WTC11 (cell line): ENCODE measurements at regions not wholly inside any gene's neighbourhood (a gene's known extent, or its start where the extent isn't known, plus 50 kb on each side); places are given as distances from the start of the nearest gene placed in this dataset.

Experiments
- ATAC-seq: fragments of 200-7000 bp; cut with Tn5 transposase; 2 replicates; pipeline ENCODE4 v1.10.0; 2021; ENCODE audit warnings: mild to moderate bottlenecking, moderate library complexity
- CTCF ChIA-PET: fragments of 300-600 bp; sonication (Branson Sonifier 250); formaldehyde crosslinking; loops from one replicate; lab custom pipeline; 2021; ENCODE audit warnings: antibody characterized with exemption; lab: Charles Lee
- POLR2A ChIA-PET: fragments of 350-600 bp; sonication (Branson Sonifier 250); formaldehyde crosslinking; loops from one replicate; lab custom pipeline; 2021; ENCODE audit warnings: antibody characterized with exemption; lab: Charles Lee
- DNase-seq: peaks from one replicate; pipeline ENCODE4 v3.0.0; 2021; ENCODE audit warnings: low spot score
- H3K27ac Mint-ChIP-seq: 2 replicates; pipeline ENCODE4 v1.8.0; 2021; ENCODE audit warnings: mixed read lengths
- H3K27me3 Mint-ChIP-seq: 2 replicates; pipeline ENCODE4 v1.8.0; 2021; ENCODE audit warnings: low read depth, mild to moderate bottlenecking, moderate library complexity, mixed read lengths
- H3K36me3 Mint-ChIP-seq: 2 replicates; pipeline ENCODE4 v1.8.0; 2021; ENCODE audit warnings: mixed read lengths
- H3K4me1 Mint-ChIP-seq: 2 replicates; pipeline ENCODE4 v1.8.0; 2022; ENCODE audit warnings: mixed read lengths
- H3K4me3 Mint-ChIP-seq: 2 replicates; pipeline ENCODE4 v1.8.0; 2021; ENCODE audit warnings: mild to moderate bottlenecking, moderate library complexity, mixed read lengths
- H3K9me3 Mint-ChIP-seq: 2 replicates; pipeline ENCODE4 v1.8.0; 2021; ENCODE audit warnings: mixed read lengths
- EMX1 ChIP-seq: fragments of 250-450 bp; sonication (Bioruptor Pico); IDR thresholded peaks from 2 replicates; pipeline ENCODE4 v1.8.0; 2021; ENCODE audit warnings: mild to moderate bottlenecking
- FOXK1 ChIP-seq: sonication (generic); formaldehyde crosslinking; IDR thresholded peaks from 2 replicates; pipeline ENCODE4 v1.8.0; 2022; ENCODE audit warnings: mild to moderate bottlenecking, moderate library complexity, missing genetic modification reagents
- GABPB1 ChIP-seq: sonication (generic); formaldehyde crosslinking; IDR thresholded peaks from 2 replicates; pipeline ENCODE4 v1.8.1; 2023; ENCODE audit warnings: mild to moderate bottlenecking, missing genetic modification reagents
- HMGA2 ChIP-seq: fragments of 250-450 bp; sonication (Bioruptor Pico); IDR thresholded peaks from 2 replicates; pipeline ENCODE4 v1.4.0; 2021; ENCODE audit warnings: mild to moderate bottlenecking, moderate library complexity
- JAZF1 ChIP-seq: fragments of 250-450 bp; sonication (Bioruptor Pico); IDR thresholded peaks from 2 replicates; pipeline ENCODE4 v1.9.0; 2021; ENCODE audit warnings: moderate library complexity, mild to moderate bottlenecking, inconsistent platforms
- MYBL2 ChIP-seq: sonication (generic); formaldehyde crosslinking; IDR thresholded peaks from 2 replicates; pipeline ENCODE4 v1.8.1; 2023; ENCODE audit warnings: mild to moderate bottlenecking, moderate library complexity, missing genetic modification reagents
- TCF7 ChIP-seq: sonication (generic); formaldehyde crosslinking; IDR thresholded peaks from 2 replicates; pipeline ENCODE4 v1.8.0; 2022; ENCODE audit warnings: mild to moderate bottlenecking, low read depth, missing genetic modification reagents, moderate library complexity
- TEAD4 ChIP-seq: sonication (generic); formaldehyde crosslinking; IDR thresholded peaks from 2 replicates; pipeline ENCODE4 v1.8.0; 2022; ENCODE audit warnings: mild to moderate bottlenecking, missing genetic modification reagents
- ZBTB21 ChIP-seq: sonication (generic); formaldehyde crosslinking; IDR thresholded peaks from 2 replicates; pipeline ENCODE4 v1.8.1; 2023; ENCODE audit warnings: mild to moderate bottlenecking, missing genetic modification reagents, borderline replicate concordance
- ZNF138 ChIP-seq: sonication (generic); formaldehyde crosslinking; conservative IDR thresholded peaks from 2 replicates; pipeline ENCODE4 v1.8.1; 2022; ENCODE audit warnings: mild to moderate bottlenecking, moderate library complexity, missing genetic modification reagents
- ZNF416 ChIP-seq: fragments of 250-450 bp; sonication (Bioruptor Pico); IDR thresholded peaks from 2 replicates; pipeline ENCODE4 v1.9.0; 2021; ENCODE audit warnings: mild to moderate bottlenecking, inconsistent platforms
- TF ChIP-seq, protein P1 (sequence below): sonication (generic); formaldehyde crosslinking; IDR thresholded peaks from 2 replicates; pipeline ENCODE4 v1.8.1; 2023; ENCODE audit warnings: mild to moderate bottlenecking, missing genetic modification reagents, borderline replicate concordance
- TF ChIP-seq, protein P2 (sequence below): sonication (generic); formaldehyde crosslinking; IDR thresholded peaks from 2 replicates; pipeline ENCODE4 v1.8.0; 2022; ENCODE audit warnings: missing genetic modification reagents
- TF ChIP-seq, protein P3 (sequence below): fragments of 200-600 bp; IDR thresholded peaks from 2 replicates; pipeline ENCODE4 v1.8.0; 2022; ENCODE audit warnings: antibody characterized with exemption
- TF ChIP-seq, protein P4 (sequence below): fragments of 250-450 bp; sonication (Bioruptor Pico); IDR thresholded peaks from 2 replicates; pipeline ENCODE4 v1.9.0; 2021; ENCODE audit warnings: mild to moderate bottlenecking, borderline replicate concordance
- TF ChIP-seq, protein P5 (sequence below): fragments of 250-450 bp; sonication (Bioruptor Pico); IDR thresholded peaks from 2 replicates; pipeline ENCODE4 v1.9.0; 2021; ENCODE audit warnings: mild to moderate bottlenecking
- TF ChIP-seq, protein P6 (sequence below): sonication (generic); formaldehyde crosslinking; IDR thresholded peaks from 2 replicates; pipeline ENCODE4 v1.8.1; 2023; ENCODE audit warnings: mild to moderate bottlenecking, missing genetic modification reagents
- TF ChIP-seq, protein P7 (sequence below): sonication (generic); formaldehyde crosslinking; IDR thresholded peaks from 2 replicates; pipeline ENCODE4 v1.8.1; 2022; ENCODE audit warnings: mild to moderate bottlenecking, moderate library complexity, missing genetic modification reagents

DNA sequence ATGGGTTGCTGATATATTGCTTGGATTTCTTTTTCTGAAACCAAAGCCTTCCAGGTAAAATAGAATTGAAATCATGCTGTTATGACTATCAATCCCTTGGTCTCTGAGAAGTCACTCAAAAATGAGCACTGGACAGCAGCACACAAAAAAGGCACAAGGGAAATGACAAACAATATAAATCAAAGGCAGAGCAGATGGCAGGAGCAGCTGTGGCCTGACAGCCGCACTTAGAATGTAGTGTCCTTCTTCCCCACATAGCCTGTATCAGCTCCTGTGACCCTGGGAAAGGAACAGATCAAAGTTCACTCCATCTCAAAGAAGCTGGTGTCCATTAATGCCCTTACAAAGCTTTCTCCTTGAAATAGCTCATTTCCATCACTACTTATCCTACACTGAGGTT lies 326.7 kb downstream of the SUCLG1 start:
- Mint-ChIP-seq H3K4me1 (no peaks in the 10 kb centered on the region), H3K36me3 (peaks cover 8% of the 10 kb centered on the region), H3K27me3 (no peaks in the 10 kb centered on the region), H3K9me3 (peaks cover 12% of the 10 kb centered on the region), H3K4me3 (no peak overlapping the region), H3K27ac (no peak overlapping the region)
- CTCF ChIA-PET: interaction anchor here (1.4 kb wide), 1 partner anchor 183 kb away, joined by 4 read pairs; no protein-coding TSS in a partner anchor
- TF ChIP-seq HMGA2 (CRISPR knock-in tag) (no peak), TCF7 (CRISPR knock-in tag) (no peak), JAZF1 (CRISPR knock-in tag) (no peak), EMX1 (CRISPR knock-in tag) (no peak), ZBTB21 (no peak), TEAD4 (no peak), MYBL2 (CRISPR knock-in tag) (no peak), ZNF138 (CRISPR knock-in tag) (no peak), GABPB1 (no peak), ZNF416 (CRISPR knock-in tag) (no peak), FOXK1 (CRISPR knock-in tag) (no peak)
- TF ChIP-seq, protein P1, sequence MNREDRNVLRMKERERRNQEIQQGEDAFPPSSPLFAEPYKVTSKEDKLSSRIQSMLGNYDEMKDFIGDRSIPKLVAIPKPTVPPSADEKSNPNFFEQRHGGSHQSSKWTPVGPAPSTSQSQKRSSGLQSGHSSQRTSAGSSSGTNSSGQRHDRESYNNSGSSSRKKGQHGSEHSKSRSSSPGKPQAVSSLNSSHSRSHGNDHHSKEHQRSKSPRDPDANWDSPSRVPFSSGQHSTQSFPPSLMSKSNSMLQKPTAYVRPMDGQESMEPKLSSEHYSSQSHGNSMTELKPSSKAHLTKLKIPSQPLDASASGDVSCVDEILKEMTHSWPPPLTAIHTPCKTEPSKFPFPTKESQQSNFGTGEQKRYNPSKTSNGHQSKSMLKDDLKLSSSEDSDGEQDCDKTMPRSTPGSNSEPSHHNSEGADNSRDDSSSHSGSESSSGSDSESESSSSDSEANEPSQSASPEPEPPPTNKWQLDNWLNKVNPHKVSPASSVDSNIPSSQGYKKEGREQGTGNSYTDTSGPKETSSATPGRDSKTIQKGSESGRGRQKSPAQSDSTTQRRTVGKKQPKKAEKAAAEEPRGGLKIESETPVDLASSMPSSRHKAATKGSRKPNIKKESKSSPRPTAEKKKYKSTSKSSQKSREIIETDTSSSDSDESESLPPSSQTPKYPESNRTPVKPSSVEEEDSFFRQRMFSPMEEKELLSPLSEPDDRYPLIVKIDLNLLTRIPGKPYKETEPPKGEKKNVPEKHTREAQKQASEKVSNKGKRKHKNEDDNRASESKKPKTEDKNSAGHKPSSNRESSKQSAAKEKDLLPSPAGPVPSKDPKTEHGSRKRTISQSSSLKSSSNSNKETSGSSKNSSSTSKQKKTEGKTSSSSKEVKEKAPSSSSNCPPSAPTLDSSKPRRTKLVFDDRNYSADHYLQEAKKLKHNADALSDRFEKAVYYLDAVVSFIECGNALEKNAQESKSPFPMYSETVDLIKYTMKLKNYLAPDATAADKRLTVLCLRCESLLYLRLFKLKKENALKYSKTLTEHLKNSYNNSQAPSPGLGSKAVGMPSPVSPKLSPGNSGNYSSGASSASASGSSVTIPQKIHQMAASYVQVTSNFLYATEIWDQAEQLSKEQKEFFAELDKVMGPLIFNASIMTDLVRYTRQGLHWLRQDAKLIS: no peak
- TF ChIP-seq, protein P2, sequence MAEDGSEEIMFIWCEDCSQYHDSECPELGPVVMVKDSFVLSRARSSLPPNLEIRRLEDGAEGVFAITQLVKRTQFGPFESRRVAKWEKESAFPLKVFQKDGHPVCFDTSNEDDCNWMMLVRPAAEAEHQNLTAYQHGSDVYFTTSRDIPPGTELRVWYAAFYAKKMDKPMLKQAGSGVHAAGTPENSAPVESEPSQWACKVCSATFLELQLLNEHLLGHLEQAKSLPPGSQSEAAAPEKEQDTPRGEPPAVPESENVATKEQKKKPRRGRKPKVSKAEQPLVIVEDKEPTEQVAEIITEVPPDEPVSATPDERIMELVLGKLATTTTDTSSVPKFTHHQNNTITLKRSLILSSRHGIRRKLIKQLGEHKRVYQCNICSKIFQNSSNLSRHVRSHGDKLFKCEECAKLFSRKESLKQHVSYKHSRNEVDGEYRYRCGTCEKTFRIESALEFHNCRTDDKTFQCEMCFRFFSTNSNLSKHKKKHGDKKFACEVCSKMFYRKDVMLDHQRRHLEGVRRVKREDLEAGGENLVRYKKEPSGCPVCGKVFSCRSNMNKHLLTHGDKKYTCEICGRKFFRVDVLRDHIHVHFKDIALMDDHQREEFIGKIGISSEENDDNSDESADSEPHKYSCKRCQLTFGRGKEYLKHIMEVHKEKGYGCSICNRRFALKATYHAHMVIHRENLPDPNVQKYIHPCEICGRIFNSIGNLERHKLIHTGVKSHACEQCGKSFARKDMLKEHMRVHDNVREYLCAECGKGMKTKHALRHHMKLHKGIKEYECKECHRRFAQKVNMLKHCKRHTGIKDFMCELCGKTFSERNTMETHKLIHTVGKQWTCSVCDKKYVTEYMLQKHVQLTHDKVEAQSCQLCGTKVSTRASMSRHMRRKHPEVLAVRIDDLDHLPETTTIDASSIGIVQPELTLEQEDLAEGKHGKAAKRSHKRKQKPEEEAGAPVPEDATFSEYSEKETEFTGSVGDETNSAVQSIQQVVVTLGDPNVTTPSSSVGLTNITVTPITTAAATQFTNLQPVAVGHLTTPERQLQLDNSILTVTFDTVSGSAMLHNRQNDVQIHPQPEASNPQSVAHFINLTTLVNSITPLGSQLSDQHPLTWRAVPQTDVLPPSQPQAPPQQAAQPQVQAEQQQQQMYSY: no peak
- TF ChIP-seq, protein P3, sequence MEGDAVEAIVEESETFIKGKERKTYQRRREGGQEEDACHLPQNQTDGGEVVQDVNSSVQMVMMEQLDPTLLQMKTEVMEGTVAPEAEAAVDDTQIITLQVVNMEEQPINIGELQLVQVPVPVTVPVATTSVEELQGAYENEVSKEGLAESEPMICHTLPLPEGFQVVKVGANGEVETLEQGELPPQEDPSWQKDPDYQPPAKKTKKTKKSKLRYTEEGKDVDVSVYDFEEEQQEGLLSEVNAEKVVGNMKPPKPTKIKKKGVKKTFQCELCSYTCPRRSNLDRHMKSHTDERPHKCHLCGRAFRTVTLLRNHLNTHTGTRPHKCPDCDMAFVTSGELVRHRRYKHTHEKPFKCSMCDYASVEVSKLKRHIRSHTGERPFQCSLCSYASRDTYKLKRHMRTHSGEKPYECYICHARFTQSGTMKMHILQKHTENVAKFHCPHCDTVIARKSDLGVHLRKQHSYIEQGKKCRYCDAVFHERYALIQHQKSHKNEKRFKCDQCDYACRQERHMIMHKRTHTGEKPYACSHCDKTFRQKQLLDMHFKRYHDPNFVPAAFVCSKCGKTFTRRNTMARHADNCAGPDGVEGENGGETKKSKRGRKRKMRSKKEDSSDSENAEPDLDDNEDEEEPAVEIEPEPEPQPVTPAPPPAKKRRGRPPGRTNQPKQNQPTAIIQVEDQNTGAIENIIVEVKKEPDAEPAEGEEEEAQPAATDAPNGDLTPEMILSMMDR: no peak
- TF ChIP-seq, protein P4, sequence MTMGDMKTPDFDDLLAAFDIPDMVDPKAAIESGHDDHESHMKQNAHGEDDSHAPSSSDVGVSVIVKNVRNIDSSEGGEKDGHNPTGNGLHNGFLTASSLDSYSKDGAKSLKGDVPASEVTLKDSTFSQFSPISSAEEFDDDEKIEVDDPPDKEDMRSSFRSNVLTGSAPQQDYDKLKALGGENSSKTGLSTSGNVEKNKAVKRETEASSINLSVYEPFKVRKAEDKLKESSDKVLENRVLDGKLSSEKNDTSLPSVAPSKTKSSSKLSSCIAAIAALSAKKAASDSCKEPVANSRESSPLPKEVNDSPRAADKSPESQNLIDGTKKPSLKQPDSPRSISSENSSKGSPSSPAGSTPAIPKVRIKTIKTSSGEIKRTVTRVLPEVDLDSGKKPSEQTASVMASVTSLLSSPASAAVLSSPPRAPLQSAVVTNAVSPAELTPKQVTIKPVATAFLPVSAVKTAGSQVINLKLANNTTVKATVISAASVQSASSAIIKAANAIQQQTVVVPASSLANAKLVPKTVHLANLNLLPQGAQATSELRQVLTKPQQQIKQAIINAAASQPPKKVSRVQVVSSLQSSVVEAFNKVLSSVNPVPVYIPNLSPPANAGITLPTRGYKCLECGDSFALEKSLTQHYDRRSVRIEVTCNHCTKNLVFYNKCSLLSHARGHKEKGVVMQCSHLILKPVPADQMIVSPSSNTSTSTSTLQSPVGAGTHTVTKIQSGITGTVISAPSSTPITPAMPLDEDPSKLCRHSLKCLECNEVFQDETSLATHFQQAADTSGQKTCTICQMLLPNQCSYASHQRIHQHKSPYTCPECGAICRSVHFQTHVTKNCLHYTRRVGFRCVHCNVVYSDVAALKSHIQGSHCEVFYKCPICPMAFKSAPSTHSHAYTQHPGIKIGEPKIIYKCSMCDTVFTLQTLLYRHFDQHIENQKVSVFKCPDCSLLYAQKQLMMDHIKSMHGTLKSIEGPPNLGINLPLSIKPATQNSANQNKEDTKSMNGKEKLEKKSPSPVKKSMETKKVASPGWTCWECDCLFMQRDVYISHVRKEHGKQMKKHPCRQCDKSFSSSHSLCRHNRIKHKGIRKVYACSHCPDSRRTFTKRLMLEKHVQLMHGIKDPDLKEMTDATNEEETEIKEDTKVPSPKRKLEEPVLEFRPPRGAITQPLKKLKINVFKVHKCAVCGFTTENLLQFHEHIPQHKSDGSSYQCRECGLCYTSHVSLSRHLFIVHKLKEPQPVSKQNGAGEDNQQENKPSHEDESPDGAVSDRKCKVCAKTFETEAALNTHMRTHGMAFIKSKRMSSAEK: no peak
- TF ChIP-seq, protein P5, sequence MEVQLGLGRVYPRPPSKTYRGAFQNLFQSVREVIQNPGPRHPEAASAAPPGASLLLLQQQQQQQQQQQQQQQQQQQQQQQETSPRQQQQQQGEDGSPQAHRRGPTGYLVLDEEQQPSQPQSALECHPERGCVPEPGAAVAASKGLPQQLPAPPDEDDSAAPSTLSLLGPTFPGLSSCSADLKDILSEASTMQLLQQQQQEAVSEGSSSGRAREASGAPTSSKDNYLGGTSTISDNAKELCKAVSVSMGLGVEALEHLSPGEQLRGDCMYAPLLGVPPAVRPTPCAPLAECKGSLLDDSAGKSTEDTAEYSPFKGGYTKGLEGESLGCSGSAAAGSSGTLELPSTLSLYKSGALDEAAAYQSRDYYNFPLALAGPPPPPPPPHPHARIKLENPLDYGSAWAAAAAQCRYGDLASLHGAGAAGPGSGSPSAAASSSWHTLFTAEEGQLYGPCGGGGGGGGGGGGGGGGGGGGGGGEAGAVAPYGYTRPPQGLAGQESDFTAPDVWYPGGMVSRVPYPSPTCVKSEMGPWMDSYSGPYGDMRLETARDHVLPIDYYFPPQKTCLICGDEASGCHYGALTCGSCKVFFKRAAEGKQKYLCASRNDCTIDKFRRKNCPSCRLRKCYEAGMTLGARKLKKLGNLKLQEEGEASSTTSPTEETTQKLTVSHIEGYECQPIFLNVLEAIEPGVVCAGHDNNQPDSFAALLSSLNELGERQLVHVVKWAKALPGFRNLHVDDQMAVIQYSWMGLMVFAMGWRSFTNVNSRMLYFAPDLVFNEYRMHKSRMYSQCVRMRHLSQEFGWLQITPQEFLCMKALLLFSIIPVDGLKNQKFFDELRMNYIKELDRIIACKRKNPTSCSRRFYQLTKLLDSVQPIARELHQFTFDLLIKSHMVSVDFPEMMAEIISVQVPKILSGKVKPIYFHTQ (CRISPR knock-in tag): no peak
- TF ChIP-seq, protein P6, sequence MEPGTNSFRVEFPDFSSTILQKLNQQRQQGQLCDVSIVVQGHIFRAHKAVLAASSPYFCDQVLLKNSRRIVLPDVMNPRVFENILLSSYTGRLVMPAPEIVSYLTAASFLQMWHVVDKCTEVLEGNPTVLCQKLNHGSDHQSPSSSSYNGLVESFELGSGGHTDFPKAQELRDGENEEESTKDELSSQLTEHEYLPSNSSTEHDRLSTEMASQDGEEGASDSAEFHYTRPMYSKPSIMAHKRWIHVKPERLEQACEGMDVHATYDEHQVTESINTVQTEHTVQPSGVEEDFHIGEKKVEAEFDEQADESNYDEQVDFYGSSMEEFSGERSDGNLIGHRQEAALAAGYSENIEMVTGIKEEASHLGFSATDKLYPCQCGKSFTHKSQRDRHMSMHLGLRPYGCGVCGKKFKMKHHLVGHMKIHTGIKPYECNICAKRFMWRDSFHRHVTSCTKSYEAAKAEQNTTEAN (CRISPR knock-in tag): no peak
- TF ChIP-seq, protein P7, sequence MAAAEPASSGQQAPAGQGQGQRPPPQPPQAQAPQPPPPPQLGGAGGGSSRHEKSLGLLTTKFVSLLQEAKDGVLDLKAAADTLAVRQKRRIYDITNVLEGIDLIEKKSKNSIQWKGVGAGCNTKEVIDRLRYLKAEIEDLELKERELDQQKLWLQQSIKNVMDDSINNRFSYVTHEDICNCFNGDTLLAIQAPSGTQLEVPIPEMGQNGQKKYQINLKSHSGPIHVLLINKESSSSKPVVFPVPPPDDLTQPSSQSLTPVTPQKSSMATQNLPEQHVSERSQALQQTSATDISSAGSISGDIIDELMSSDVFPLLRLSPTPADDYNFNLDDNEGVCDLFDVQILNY (CRISPR knock-in tag): no peak
- POLR2A ChIA-PET: no interaction called here
- ATAC-seq: no peak
- no peak for DNase-seq
